Amniotic stem cell (primary cell): ENCODE measurements at regions not wholly inside any gene's neighbourhood (a gene's known extent, or its start where the extent isn't known, plus 50 kb on each side); places are given as distances from the start of the nearest gene placed in this dataset.

ENCODE experiments used
- DNase-seq: peaks from one replicate; lab custom pipeline; 2025; lab: John Stamatoyannopoulos, UW

- no peak for DNase-seq
Observed at GRCh38 chr16:64409783-64410210, 712.1 kb downstream of the CDH11 start.

DNA sequence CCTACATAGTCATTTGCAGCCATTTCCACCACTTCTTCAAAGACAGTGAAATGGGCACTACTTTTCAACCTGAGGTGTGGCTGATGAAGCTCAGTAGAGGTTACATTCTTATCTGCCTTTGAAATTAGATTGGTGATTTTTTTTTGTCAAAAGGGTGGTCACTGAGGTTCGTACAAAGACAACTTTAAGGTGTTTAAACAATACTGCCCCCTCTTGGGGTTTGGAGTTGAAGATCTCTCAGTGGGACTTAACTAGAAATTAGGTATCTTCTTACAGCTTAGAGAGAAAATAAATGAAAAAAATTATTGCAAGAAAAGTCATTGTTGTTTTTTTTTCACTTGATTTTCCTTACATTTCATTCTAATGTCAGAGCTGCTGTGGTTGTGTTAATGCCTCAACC, 713.2 kb downstream of the CDH11 start:
- no peak for DNase-seq

GRCh38 chr16:64406770-64407181, 715.1 kb downstream of the CDH11 start:
- no peak for DNase-seq

GRCh38 chr16:64403352-64403751, 718.5 kb downstream of the CDH11 start:
- DNase-seq, result no peak

- DNase-seq, result no peak
Observed at GRCh38 chr16:64398793-64399192, 723.1 kb downstream of the CDH11 start.

- DNase-seq, result no peak
Observed at GRCh38 chr16:64397945-64398508, 723.8 kb downstream of the CDH11 start.

DNA sequence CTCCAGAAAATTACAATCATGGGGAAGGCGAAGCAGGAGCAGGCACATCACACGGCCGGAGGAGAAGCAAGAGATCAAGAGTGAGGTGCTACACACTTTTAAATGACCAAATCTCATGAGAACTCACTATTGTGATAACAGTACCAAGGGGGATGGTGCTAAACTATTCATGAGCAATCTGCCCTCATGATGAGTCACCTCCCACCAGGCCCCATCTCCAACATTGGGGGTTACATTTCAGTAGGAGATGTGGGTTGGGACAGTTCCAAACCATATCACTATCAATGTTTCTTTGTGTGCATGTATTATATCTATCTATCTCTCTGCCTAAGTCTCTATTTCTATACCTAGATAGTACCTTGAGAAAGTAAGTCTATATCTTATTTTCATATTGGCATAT, 724.8 kb downstream of the CDH11 start:
- DNase-seq, result no peak

- DNase-seq, result no peak
Observed at GRCh38 chr16:64394061-64394460, 727.8 kb downstream of the CDH11 start.

- no peak for DNase-seq
Observed at GRCh38 chr16:64392456-64392855, 729.4 kb downstream of the CDH11 start.

DNA sequence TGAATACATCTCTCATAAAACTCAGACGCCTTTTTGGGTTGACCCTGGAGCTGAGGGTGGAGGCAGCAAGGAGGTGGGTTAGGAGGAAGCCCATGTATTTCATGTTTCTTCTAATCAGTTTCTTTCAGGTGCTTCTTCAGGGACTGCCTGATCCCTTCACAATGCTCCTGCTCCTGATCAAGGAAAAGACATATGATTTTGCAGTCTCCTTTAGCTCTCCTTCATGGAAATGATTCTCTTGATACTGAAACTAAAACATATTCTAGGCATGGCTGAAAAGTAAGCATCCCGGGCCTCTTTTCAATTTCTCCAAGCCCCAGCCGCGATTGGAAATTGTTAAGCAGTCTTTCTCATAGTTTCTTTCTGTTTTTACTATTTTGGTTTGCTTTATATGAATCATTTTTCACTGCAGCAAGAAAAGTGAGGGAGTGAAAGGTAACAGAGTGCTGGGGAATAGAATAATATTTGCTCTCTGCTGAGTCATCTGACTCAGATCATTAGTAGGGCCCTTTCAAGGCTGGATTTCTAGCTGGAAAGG, 730.7 kb downstream of the CDH11 start:
- DNase-seq, result peak; percentile 1

- DNase-seq, result no peak
Observed at GRCh38 chr16:64390102-64390501, 731.8 kb downstream of the CDH11 start.

DNA sequence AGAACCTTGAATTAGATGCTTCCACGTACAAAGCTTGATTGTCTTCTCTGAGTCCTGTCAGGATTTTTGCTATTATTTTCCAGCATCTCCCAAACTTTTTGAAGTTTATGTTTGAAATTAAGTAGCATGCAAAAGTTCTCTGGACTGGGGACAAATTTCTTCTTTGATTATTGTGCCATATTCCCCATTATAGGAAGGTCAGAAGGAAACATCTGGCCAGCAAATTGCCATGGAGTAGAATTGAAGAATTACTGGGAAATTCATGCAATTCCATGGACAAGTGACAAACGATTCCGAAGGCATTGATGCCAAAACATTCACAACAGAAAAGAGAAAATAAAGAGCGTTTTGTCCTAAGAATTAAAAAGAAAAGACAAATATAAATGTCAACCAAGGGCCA, 737.2 kb downstream of the CDH11 start:
- DNase-seq, result no peak

- DNase-seq, result no peak
Observed at GRCh38 chr16:64381979-64382378, 739.9 kb downstream of the CDH11 start.

- no peak for DNase-seq
Observed at GRCh38 chr16:64380751-64381150, 741.1 kb downstream of the CDH11 start.

- no peak for DNase-seq
Observed at GRCh38 chr16:64375391-64375980, 746.4 kb downstream of the CDH11 start.

GRCh38 chr16:64370112-64370511, 751.8 kb downstream of the CDH11 start:
- DNase-seq, result no peak

DNA sequence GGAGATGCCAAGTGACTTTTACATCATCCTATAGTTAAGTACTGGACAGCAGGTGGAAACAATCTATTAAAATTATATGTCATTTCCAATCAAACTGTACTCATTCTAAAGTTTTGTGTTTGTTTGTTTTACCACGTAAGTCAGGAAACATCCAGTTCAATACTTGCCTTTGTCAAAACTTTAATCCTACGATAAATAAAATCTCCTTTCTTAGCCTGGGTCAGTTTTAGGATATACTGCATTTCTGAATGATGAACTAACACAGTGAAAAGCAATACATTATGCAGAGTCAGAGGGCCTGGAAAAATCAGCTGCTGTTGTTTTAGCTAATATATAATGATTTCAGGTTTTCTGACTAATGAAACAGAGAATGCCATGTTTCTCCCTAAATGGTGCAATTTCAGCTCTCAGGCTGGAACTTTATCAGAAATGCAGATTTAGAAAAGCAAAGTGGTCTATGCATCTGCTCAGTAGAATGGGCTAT, 756.4 kb downstream of the CDH11 start:
- no peak for DNase-seq

- no peak for DNase-seq
Observed at GRCh38 chr16:64364894-64365293, 757.0 kb downstream of the CDH11 start.

DNA sequence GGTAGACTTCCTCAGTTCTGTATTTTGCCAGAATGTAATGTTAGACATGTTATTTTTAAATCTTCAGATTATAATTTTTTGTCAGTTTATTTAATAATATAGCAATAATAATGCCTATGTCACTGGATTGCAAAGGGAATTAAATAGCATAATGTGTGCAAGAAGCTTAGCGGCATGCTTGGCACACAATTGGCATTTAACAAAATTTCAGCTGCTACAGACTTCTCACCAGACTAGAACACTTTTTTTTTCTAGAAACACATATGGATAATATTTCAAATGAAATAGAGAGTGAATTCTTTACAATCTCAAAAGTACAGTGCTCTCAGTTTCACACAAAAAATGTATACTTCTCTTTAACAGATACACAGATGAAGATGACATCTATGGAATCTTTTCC, 757.4 kb downstream of the CDH11 start:
- DNase-seq, result no peak

- no peak for DNase-seq
Observed at GRCh38 chr16:64364016-64364415, 757.8 kb downstream of the CDH11 start.

DNA sequence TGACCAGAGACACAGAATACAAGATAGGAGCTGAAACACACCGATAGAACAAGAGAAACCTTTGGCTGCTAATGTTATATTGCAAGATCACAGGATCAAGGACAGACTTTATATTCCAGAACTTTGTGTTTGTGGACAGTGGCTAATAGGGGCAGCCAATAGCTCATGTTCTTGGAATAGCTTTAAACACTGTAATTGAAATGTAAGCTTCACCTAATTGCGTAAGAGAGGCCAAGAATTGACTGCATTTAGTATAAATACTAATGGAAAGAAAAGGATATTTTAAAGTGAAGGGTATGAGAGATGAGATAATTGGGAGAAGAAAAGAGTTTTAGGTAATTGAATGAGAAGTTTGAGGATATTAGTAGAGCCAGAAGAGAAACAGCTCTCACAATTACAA, 758.8 kb downstream of the CDH11 start:
- no peak for DNase-seq

DNA sequence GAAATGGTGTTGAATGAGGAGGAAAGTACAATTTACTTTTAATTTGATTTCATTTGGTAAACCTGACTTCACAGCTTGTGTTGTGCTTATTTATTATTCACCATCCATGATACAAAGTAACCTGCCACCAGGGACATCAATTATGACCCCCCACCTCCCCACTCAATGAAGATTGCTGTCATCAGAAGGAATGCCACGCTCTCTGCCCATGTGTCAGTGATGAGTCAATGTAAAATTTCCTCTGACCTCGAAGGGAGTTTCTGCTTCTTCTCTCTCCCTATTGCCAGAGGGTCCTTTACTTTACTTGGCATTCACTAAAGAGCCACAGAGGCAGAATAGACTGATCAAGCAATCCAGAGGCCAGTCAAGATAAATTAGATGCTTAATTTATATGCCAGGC, 759.7 kb downstream of the CDH11 start:
- no peak for DNase-seq

GRCh38 chr16:64361753-64362152, 760.1 kb downstream of the CDH11 start:
- no peak for DNase-seq

DNA sequence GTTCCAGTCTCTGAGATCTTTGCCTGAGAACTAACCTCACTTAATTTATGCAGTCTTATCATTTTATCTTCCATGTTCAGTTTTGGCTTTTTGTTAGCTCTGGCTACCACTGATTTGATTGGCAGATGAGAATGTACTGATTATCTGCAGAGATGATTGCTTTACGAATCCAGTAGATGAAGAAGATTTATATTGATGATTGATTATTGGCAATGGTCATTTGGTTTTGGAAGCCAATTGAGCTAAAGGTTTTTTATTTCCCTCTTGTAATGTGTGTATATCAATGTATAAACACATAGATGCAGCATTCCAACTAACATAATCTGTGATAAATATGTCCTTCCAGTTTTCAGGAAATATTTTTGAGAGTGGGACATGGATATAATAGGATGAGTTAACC, 763.6 kb downstream of the CDH11 start:
- no peak for DNase-seq
